ENCODE measurements at regions not wholly inside any gene's neighbourhood (a gene's known extent, or its start where the extent isn't known, plus 50 kb on each side); places are given as distances from the start of the nearest gene placed in this dataset.

GRCh38 chr4:45455217-45455616, 668.6 kb downstream of the GABRG1 start:
- no peak for ATAC-seq
- Histone ChIP-seq H3K4me1 (no peaks in the 10 kb centered on the region), H3K9me3 (no peaks in the 10 kb centered on the region), H3K36me3 (no peaks in the 10 kb centered on the region), H3K27me3 (no peaks in the 10 kb centered on the region), H3K4me3 (no peak overlapping the region), H3K27ac (no peak overlapping the region)
- no peak for TF ChIP-seq CTCF (IDR thresholded peaks at IDR 0.05)
- DNase-seq: no peak
- intact Hi-C loops (cut with DNase I): no loop called here

- H3K4me3 ChIP-seq: no peak overlapping the region
- no peaks in the 10 kb centered on the region for H3K9me3 ChIP-seq
- no peaks in the 10 kb centered on the region for H3K36me3 ChIP-seq
- no peak overlapping the region for H3K27ac ChIP-seq
- no peaks in the 10 kb centered on the region for H3K4me1 ChIP-seq
- peak; percentile 72 for ATAC-seq
- no peaks in the 10 kb centered on the region for H3K27me3 ChIP-seq
- DNase-seq: no peak
- TF ChIP-seq CTCF (IDR thresholded peaks at IDR 0.05): peak; percentile 40
- intact Hi-C loops (cut with DNase I): no loop called here
These were observed 670.5 kb downstream of the GABRG1 start for GRCh38 chr4:45453258-45453853.

DNA sequence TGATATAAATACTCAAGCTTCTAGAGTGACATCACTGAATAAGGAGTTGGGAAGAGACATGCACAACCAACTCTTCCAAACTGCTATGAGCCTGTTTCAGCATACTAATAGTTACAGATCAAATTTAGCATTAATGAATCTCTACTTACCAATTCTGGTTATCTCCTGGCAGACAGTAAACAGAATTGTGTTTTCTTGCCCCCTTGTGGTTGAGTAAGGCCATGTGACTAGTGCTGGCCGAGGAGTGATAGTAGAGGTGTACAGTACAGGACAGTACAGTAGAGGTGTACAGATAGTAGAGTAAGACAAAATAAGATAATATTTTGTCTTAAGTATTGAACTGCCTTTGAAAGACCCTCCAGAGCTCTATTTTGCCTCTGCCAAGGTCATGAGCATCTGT, 681.4 kb downstream of the GABRG1 start:
- H3K27ac ChIP-seq: no peak overlapping the region
- no peaks in the 10 kb centered on the region for H3K36me3 ChIP-seq
- ATAC-seq: no peak
- intact Hi-C loops (cut with DNase I): no loop called here
- H3K4me1 ChIP-seq: no peaks in the 10 kb centered on the region
- no peak overlapping the region for H3K4me3 ChIP-seq
- no peak for DNase-seq
- TF ChIP-seq CTCF (IDR thresholded peaks at IDR 0.05): peak; percentile 19
- no peaks in the 10 kb centered on the region for H3K27me3 ChIP-seq
- H3K9me3 ChIP-seq: no peaks in the 10 kb centered on the region

DNA sequence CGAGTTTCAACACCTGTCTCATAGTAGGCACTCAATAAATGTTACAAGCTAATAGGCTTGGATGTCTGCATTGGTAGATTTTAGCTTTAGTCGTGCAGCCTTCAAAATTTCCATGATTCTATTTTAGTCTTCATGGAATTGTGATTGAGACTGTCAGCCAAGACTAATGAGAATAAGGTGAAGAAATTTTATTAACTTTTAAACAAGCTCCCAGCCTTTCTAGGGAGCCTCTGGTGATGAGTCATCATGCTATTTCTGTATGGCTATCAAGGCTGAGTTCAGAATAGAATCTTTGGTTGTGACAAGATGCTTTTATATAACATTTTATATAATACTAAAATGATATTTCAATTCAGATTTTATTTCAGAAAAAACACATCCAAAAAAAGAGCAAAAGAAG, 685.8 kb downstream of the GABRG1 start:
- Histone ChIP-seq H3K4me3 (no peak overlapping the region), H3K36me3 (no peaks in the 10 kb centered on the region), H3K4me1 (no peaks in the 10 kb centered on the region), H3K9me3 (no peaks in the 10 kb centered on the region), H3K27me3 (no peaks in the 10 kb centered on the region), H3K27ac (no peak overlapping the region)
- intact Hi-C loops (cut with DNase I): no loop called here
- ATAC-seq (no peak), DNase-seq (no peak)
- no peak for TF ChIP-seq CTCF (IDR thresholded peaks at IDR 0.05)

- Histone ChIP-seq H3K27ac (no peak overlapping the region), H3K9me3 (no peaks in the 10 kb centered on the region), H3K36me3 (no peaks in the 10 kb centered on the region), H3K27me3 (no peaks in the 10 kb centered on the region), H3K4me1 (no peaks in the 10 kb centered on the region), H3K4me3 (no peak overlapping the region)
- TF ChIP-seq CTCF (IDR thresholded peaks at IDR 0.05): no peak
- intact Hi-C loops (cut with DNase I): no loop called here
- DNase-seq: no peak
- ATAC-seq: no peak
These were observed 686.5 kb downstream of the GABRG1 start for GRCh38 chr4:45437381-45437780.

DNA sequence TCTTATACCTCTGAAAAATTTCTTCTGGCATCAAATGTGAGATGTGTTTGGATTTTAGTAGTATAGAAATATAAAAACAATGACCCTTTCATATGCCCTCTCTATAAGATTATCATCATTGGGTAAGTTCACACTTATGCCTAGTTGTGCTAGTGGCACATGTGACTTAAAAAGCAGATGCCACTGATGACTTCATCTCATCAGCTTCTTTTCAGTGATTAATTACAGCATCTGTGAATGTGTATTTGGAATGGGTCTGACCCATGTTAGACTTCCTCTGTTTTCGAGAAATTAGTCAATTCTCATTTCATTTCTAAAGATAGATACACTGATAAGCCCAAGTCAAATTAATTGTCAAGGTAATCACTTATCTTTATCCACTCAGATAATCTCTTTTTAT, 698.7 kb downstream of the GABRG1 start:
- no peak for TF ChIP-seq CTCF (IDR thresholded peaks at IDR 0.05)
- DNase-seq (no peak), ATAC-seq (no peak)
- no peaks in the 10 kb centered on the region for H3K27me3 ChIP-seq
- no peaks in the 10 kb centered on the region for H3K36me3 ChIP-seq
- peaks cover 8% of the 10 kb centered on the region for H3K9me3 ChIP-seq
- H3K27ac ChIP-seq: no peak overlapping the region
- intact Hi-C loops (cut with DNase I): no loop called here
- H3K4me3 ChIP-seq: no peak overlapping the region
- no peaks in the 10 kb centered on the region for H3K4me1 ChIP-seq

All from upper lobe of right lung (tissue), 1 donor.